Heart left ventricle (tissue), 16 donors: ENCODE measurements at regions not wholly inside any gene's neighbourhood (a gene's known extent, or its start where the extent isn't known, plus 50 kb on each side); places are given as distances from the start of the nearest gene placed in this dataset.
"Not testable (repeated sequence)": the region's sequence is repeated elsewhere in the genome, so short reads cannot be mapped to it uniquely, and the experiment has no call there.

Experiments used
- ATAC-seq, 4 donors: fragments of 200-7000 bp; cut with Tn5 transposase; one replicate each; pipeline ENCODE4 v1.9.1; 2020 to 2022; ENCODE audit warnings: moderate library complexity in 4 of 4, mild to moderate bottlenecking in 3 of 4, moderate number of reproducible peaks in 1 of 4
- DNase-seq, 5 donors: peaks; one replicate each; pipeline ENCODE4 v3.0.0-alpha.2; 2020
- H3K27ac ChIP-seq, 12 donors: fragments of 200-600 bp; sonication (generic) in 4 of 12; one replicate each; pipeline versions ENCODE4 v1.5.0 to v1.8.0; 2016 to 2022; ENCODE audit warnings: mild to moderate bottlenecking in 2 of 12
- H3K27me3 ChIP-seq, 9 donors: fragments of 200-600 bp; sonication (generic) in 2 of 9; one replicate each; pipeline versions ENCODE4 v1.5.1 to v1.8.0; 2016 to 2022; ENCODE audit warnings: mild to moderate bottlenecking in 3 of 9
- H3K36me3 ChIP-seq, 9 donors: fragments of 200-600 bp; sonication (generic) in 2 of 9; one replicate each; pipeline versions ENCODE4 v1.5.0 to v1.8.0; 2018 to 2022; ENCODE audit warnings: mild to moderate bottlenecking in 2 of 9
- H3K4me1 ChIP-seq, 12 donors: fragments of 200-600 bp; sonication (generic) in 4 of 12; one replicate each; pipeline versions ENCODE4 v1.5.0 to v1.8.0; 2016 to 2022; ENCODE audit warnings: mild to moderate bottlenecking in 3 of 12
- H3K4me3 ChIP-seq, 12 donors: fragments of 200-600 bp; sonication (generic) in 4 of 12; one replicate each; pipeline versions ENCODE4 v1.5.0 to v1.8.0; 2017 to 2022; ENCODE audit warnings: mild to moderate bottlenecking in 9 of 12, moderate library complexity in 4 of 12
- H3K9me3 ChIP-seq, 12 donors: fragments of 200-600 bp; sonication (generic) in 4 of 12; one replicate each; pipeline versions ENCODE4 v1.5.0 to v1.8.0; 2016 to 2022; ENCODE audit warnings: mild to moderate bottlenecking in 1 of 12
- POLR2A ChIP-seq, 2 donors: fragments of 450-650 bp; IDR thresholded peaks; one replicate each; pipeline ENCODE4 v1.6.1; 2017; ENCODE audit warnings: antibody characterized with exemption in 2 of 2, mild to moderate bottlenecking in 2 of 2, moderate library complexity in 2 of 2
- WGBS, 4 donors: extraction: QIAGEN DNeasy Blood & Tissue Kit in 2 of 4; methylation state at CpG; one replicate each; pipeline versions ENCODE4 v1.1.5 to v1.1.7; 2013 to 2018; 5-methylcytosine and 5-hydroxymethylcytosine counted together
- intact Hi-C, 10 donors: fragments of 100-400 bp; cut with DNase I; formaldehyde crosslinking; loops; one replicate each; pipeline versions ENCODE4 v1.11.1 to v1.14.2; 2022
- TF ChIP-seq, protein P1 (sequence below), 12 donors: fragments of 200-600 bp; sonication (generic) in 4 of 12; IDR thresholded peaks; one replicate each; pipeline versions ENCODE4 v1.5.0 to v1.8.0; 2018 to 2022; ENCODE audit warnings: antibody characterized with exemption in 12 of 12, mild to moderate bottlenecking in 5 of 12
- donor health status: ischemic (EF 13 %, LVEDD 7.1; RV severe dilation, severe dysfunction).
- donor health status: healthy with polysubstance abuse.
- donor health status: DM: no; HTN: yes; CAD: no.
- donor health status: DM: no; HTN: no; CAD: no.
- donor health status: ischemic (EF 25% LVEDD 6.9; RV normal size, moderate dysfunction).
- donor health status: ischemic (EF 25% LVEDD 5.7; RV mildly dilated, moderate dysfunction).
- donor health status: healthy.
- donor health status: DM: yes; HTN: yes; CAD: no.
- donor health status: ischemic (EF 35%, LVEDD 5.7; RV mildly dilated, moderate dysfunction).
- donor health status: nonischemic (EF 11% LVEDD 7.7; RV severe dilation, severe dysfunction).
- donor health status: DM: yes; HTN: yes; CAD: no.
- donor health status: PGD.
- donor health status: ischemic (EF 29% LVEDD 5.4; RV normal size, mild dysfunction).
- donor health status: nonischemic (EF 23%, LVEDD 6.1; RV moderate dilation, normal function).

DNA sequence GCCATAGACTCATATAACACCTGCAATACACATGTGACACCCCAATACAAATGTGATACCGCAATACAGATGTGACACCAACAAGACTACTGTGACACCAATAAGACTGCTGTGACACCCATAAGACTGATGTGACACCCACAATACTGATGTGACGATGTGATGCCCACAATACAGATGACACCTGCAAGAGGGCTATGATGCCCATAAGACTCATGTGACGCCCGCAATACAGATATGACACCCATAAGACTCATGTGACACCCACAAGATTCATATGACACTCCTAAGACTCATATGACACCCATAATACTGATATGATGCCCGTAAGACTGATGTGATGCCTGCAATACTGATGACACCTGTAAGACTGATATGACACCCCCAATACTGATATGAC lies 113.0 kb downstream of the MRPL57 start:
- H3K27ac ChIP-seq: no peak overlapping the region
- 83 to 90% (median 88%) methylated on average over 5 of the region's 5 CpGs for WGBS, 4 donors
- no peak for DNase-seq
- H3K4me1 ChIP-seq: no peaks in the 10 kb centered on the region
- ATAC-seq: no peak
- H3K9me3 ChIP-seq: no peaks in the 10 kb centered on the region
- no peaks in the 10 kb centered on the region for H3K27me3 ChIP-seq
- TF ChIP-seq POLR2A (IDR thresholded peaks at IDR 0.05): no peak
- TF ChIP-seq, protein P1, sequence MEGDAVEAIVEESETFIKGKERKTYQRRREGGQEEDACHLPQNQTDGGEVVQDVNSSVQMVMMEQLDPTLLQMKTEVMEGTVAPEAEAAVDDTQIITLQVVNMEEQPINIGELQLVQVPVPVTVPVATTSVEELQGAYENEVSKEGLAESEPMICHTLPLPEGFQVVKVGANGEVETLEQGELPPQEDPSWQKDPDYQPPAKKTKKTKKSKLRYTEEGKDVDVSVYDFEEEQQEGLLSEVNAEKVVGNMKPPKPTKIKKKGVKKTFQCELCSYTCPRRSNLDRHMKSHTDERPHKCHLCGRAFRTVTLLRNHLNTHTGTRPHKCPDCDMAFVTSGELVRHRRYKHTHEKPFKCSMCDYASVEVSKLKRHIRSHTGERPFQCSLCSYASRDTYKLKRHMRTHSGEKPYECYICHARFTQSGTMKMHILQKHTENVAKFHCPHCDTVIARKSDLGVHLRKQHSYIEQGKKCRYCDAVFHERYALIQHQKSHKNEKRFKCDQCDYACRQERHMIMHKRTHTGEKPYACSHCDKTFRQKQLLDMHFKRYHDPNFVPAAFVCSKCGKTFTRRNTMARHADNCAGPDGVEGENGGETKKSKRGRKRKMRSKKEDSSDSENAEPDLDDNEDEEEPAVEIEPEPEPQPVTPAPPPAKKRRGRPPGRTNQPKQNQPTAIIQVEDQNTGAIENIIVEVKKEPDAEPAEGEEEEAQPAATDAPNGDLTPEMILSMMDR (IDR thresholded peaks at IDR 0.05): no peak
- H3K4me3 ChIP-seq: no peak overlapping the region
- intact Hi-C loops: no loop called here
- no peaks in the 10 kb centered on the region for H3K36me3 ChIP-seq

DNA sequence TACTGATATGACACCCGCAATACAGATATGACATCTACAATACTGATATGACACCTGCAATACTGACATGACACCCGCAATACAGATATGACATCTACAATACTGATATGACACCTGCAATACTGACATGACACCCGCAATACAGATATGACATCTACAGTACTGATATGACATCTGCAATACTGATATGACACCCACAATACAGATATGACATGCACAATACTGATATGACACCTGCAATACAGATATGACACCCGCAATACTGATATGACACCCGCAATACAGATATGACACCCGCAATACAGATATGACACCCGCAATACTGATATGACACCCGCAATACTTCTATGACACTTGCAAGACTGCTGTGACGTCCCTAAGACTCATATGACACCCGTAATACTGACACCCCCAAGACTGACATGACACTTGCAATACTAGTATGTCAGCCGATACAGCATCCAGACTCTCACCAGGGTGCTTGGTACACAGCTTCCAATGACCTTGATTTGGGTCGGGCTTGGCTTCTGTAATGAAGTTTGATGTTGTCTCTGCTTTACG lies 114.1 kb downstream of the MRPL57 start:
- WGBS, 4 donors: 76 to 79% (median 78%) methylated on average over 13 of the region's 13 CpGs
- ATAC-seq, H3K27ac ChIP-seq, H3K9me3 ChIP-seq, H3K27me3 ChIP-seq, H3K36me3 ChIP-seq, DNase-seq, H3K4me3 ChIP-seq, intact Hi-C loops, H3K4me1 ChIP-seq: not testable (repeated sequence)

DNA sequence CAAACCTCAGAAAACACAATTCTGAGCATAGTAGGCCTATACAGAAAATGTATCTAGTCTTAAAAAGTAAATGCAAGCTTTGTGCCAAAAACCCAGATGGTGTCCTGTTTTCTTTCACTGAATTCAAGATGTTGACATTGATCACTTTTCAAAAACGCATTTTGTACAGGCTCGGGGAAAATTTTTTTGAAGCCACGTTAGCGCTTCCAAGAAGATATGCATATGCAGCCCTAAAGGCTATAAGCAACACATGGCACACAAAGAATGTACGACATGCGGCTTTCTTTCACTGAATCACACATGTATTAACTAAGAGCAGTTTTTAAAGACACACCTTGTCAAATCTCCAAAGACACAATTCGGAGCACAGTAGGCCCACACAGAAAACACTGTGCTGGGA lies 115.4 kb downstream of the MRPL57 start:
- H3K27me3 ChIP-seq: no peaks in the 10 kb centered on the region
- TF ChIP-seq, protein P1 (IDR thresholded peaks at IDR 0.05): no peak
- no peak for TF ChIP-seq POLR2A (IDR thresholded peaks at IDR 0.05)
- H3K27ac ChIP-seq: no peak overlapping the region
- H3K4me1 ChIP-seq: peaks cover 0 to 4% (median 0%) of the 10 kb centered on the region in 12 donors
- H3K4me3 ChIP-seq: no peak overlapping the region
- DNase-seq (no peak), ATAC-seq (no peak)
- intact Hi-C loops: no loop called here
- H3K36me3 ChIP-seq: no peaks in the 10 kb centered on the region
- H3K9me3 ChIP-seq: no peaks in the 10 kb centered on the region
- WGBS, 4 donors: 80 to 88% (median 84%) methylated on average over 7 of the region's 7 CpGs

DNA sequence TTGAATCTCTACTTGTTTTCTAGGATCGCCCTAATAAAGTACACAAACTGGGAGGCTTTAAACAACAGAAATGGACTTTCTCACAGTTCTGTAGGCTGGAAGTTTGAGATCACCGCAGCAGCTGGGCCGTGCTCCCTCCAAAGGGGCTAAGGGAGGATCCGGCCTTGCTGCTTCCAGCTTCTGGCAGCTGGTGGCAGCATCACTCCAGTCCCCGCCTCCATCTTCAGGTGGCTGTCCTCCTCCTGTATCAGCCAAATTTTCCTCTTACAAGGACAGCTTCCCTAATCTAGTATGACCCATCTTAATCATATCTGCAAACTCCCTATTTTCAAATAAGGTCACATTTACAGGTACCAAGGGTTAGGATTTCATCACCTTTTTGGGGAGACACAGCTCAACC lies 120.5 kb downstream of the MRPL57 start:
- H3K36me3 ChIP-seq, H3K9me3 ChIP-seq, H3K27me3 ChIP-seq: not testable (repeated sequence)
- intact Hi-C loops: loop anchor here in 8 of 10 donors (1.0 to 5.0 kb wide), 4 partner anchors 160 to 180 kb away; partner anchors contain the start of gene ZDHHC20 (in 1 of the 8)
- TF ChIP-seq, protein P1 (IDR thresholded peaks at IDR 0.05): peak in 11 of 12 donors; percentile 10 to 58 (median 49)
- Histone ChIP-seq H3K4me1 (peaks cover 0 to 24% (median 16%) of the 10 kb centered on the region in 12 donors), H3K27ac (peak overlapping the region in 10 of 12 donors; percentile 10 to 79 (median 72)), H3K4me3 (peak overlapping the region in 1 of 12 donors; percentile 76)
- DNase-seq (peak; percentile 28 to 66 (median 38)), ATAC-seq (peak; percentile 44 to 84 (median 72))
- WGBS, 4 donors: 23 to 29% (median 26%) methylated on average over 5 of the region's 5 CpGs

DNA sequence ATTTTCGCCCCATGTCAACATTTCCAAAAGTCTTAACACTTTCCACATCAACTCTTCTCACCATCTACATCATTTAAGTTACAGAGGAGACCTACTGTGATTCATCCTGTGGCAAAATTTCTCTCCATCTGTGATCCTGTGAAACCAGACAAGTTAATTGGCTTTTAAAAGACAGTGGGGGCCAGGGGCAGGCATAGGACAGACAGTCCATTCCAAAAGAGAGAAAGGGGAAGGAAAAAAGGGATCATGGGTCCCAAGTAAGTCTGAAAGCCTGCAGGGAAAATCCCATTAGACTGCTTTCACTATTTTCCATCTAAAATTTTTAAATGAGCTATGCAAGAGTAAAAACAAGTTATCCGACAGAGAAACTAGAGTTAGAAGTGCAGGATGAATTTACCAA lies 121.0 kb downstream of the MRPL57 start:
- Histone ChIP-seq H3K27me3 (no peaks in the 10 kb centered on the region), H3K4me1 (peaks cover 0 to 24% (median 16%) of the 10 kb centered on the region in 12 donors), H3K9me3 (no peaks in the 10 kb centered on the region), H3K27ac (peak overlapping the region in 11 of 12 donors; percentile 10 to 79 (median 71)), H3K36me3 (peaks cover 0 to 4% (median 0%) of the 10 kb centered on the region in 9 donors), H3K4me3 (peak overlapping the region in 11 of 12 donors; percentile 75 to 100 (median 87))
- intact Hi-C loops: loop anchor here in 8 of 10 donors (1.0 to 5.0 kb wide), 4 partner anchors 160 to 180 kb away; partner anchors contain the start of gene ZDHHC20 (in 1 of the 8)
- WGBS, 4 donors: 64 to 79% (median 78%) methylated on average over 2 of the region's 2 CpGs
- no peak for ATAC-seq
- TF ChIP-seq, protein P1 (IDR thresholded peaks at IDR 0.05): no peak
- no peak for TF ChIP-seq POLR2A (IDR thresholded peaks at IDR 0.05)
- DNase-seq: no peak
